ENCODE measurements at regions not wholly inside any gene's neighbourhood (a gene's known extent, or its start where the extent isn't known, plus 50 kb on each side); places are given as distances from the start of the nearest gene placed in this dataset.

DNA sequence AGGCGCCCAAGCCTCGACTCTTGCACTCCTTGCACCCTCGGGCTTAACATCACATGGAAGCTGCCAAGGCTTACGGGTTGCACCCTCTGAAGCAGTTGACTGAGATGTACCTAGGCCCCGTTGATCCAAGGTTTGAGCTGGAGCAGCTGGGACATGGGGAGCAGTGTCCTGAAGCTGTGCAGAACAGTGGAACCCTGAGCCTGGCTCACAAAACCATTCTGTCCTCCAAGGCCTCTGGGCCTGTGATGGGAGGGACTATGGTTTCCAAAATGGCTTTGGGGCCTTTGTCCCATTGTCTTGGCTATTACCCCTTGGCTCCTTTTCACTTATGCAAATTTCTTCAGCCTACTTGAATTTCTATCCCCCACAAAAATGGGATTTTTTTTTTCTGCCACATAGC, 454.0 kb downstream of the PIK3C3 start:
- DNase-seq, result no peak

DNA sequence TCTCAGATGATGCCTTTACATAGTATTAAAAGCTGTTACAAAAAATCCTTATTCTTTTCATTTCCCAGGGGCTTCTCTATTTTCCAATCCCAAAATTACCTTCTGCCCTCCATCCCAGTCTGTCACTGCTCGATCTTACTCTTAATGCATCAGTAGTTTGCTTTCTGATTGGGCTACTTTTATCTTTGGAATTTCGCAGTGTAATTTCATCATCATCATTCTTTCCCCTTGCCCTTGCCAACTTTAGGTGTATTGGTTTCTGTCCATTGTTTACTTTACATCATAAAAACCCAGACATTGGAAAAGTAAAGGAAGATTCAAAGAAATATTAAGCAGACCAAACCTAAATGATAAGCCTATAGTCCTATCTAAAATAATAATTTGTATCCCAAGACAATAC, 457.2 kb downstream of the PIK3C3 start:
- DNase-seq, result no peak

DNA sequence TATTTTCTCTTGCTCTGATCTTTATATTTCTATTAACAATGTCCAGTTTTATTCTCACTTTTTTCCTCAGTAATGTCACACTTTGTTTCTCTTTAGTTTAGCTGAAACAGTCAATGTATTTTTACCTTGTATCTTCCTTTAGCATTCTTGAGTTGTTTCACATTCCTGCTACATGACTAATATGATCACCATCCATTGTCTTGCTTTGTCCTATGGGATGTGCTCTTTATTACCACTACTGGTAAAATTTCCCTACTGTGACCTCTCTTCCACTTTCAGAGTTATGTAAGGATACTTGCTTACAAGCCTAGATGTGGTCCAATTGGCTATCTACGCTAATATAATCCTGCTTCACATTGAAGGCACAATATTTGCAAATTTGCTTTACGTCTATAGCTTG, 457.9 kb downstream of the PIK3C3 start:
- peak; percentile 26 for DNase-seq

DNA sequence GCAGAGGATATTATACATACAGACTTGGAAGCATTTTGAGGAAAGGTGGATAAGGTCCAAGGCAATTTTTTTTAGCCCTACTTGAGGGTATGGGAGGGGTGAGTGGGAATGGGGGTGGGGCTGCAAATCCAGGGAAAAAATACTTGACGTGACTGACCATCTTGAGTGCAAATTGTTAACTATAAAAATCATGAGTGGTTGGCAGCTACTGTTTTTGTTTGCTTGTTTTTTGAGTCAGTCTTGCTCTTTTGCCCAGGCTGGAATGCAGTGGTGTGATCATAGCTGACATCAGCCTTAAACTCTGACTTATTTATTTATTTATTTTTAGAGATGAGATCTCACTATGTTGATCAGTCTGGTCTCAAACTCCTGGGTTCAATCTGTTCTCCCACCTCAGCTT, 458.8 kb downstream of the PIK3C3 start:
- DNase-seq, result peak; percentile 18

DNA sequence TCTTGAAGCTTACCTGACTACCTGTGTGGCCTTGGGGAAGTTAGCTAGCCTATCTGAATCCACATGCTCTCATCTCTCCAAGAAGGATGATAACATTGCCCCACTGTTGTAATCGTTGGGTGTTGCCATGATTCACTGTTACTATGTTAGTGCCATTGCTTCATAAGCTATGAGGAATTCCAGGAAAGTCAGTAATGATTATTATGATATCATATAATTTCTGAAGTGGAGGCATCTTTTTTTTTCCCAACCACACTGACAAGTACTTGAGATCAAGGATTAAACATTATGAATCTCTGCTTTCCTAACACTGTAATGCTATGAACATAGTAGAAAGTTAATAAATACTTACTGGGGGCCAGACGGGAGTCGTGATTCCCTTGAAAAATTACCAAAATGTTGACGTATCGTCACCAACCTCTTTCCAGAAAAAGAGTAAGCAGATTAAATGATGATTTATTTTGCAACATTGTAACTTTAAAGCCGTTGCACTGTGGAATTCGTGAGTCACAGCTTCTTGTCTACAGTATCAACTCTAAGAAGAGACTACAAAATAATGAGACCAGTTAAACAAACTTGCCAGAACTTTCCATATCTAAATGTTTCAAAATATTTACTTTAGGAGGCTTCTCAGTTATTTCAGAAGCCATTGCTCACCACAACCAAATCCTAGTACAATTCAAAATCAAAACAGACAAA, 459.9 kb downstream of the PIK3C3 start:
- DNase-seq, result peak; percentile 45

DNA sequence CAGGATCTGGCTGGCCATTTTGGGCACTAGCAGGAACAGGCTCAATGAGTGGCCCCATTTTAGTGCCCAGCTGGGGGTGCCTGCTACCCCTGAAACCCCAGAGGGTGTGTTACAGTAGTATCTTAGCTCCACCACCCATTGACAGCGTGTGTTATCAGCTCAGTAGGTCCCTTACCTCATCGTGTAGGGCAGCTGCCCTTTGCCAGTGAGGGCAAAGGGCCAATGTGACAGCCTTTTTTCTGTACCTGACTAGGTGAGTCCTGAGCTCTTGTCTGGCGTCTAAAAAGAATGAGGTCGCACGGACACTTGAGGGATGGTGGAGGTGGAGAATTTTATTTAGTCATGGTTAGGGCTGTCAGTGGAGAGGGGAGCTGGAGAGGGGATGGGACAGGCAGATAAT, 462.2 kb downstream of the PIK3C3 start:
- DNase-seq, result no peak

DNA sequence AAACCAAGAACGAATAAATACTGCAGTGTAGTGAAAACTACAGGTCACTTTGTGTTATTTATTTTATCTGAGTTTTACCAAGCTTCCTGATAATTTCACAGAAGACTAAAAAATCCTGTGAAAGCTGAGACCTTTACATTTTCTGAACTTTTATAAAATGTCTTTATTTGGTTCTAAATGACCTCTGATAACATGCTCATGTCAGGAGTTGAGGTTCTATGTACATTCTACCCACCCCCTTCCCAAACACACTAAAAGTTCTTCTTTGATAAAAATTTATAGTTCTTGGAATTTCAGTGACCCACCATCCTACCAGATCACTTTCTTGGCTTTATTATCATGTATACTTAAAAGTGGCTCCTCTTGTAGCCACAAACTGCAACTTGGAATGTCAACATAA, 463.1 kb downstream of the PIK3C3 start:
- no peak for DNase-seq

DNA sequence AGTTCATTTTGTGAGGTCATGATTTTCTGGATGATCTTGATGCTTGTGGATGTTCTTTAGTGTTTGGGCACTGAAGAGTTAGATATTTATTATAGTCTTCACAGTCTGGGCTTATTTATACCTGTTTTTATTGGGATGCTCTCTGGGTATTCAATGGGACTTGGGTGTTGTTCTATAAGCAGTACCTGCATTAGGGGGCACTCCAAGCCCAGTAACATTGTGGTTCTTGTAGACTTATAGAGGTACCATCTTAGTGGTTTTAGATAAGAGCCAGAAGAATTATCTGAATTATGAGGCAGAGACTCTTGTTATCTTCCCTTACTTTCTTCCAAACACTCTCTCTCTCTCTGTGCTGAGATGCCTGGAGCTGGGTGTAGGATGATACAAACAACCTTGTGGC, 470.0 kb downstream of the PIK3C3 start:
- DNase-seq, result no peak

DNA sequence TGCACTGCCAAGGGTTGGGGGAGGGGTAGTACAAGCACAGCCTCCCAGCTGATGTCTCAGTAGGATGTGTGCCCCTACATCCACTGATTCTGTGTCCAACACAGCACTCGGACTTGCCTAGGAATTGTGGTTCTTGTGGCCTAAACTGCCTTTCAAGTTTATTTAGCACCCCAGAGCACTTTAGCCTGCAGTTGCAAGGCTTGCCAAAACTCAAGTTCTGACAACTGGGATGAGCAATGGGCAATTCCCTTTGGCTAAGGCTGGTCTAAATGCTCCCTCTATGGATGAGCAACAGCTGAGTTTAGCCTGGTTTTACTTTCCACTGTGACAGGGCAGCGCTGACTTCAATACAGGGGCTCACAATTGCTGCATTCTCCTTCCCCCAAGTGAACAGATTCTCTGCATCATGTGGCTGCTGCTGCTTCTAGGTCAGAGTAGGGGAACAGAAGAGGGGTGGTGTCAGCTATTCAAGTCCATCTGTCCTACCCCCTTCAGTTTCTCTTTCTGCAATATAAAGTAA, 471.5 kb downstream of the PIK3C3 start:
- no peak for DNase-seq

DNA sequence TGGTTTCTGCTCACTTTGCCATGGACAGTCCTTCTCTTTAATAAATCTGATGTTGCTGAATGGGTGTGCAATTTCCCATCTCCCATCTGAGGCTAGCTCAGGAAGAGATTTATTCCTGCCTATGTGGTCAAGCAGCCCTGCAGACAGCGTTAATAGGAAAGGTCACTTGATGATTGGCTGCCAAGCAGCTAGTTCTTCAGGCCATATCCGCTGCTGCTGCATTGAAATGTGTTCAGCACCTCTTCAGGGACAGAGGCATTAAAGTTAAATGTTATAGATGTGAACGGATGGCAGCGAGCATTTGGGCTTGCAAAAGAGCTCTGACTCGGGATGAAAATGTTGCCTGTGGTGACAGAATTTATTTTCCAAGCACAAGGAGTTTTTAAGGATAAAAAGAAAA, 474.2 kb downstream of the PIK3C3 start:
- DNase-seq, result no peak

DNA sequence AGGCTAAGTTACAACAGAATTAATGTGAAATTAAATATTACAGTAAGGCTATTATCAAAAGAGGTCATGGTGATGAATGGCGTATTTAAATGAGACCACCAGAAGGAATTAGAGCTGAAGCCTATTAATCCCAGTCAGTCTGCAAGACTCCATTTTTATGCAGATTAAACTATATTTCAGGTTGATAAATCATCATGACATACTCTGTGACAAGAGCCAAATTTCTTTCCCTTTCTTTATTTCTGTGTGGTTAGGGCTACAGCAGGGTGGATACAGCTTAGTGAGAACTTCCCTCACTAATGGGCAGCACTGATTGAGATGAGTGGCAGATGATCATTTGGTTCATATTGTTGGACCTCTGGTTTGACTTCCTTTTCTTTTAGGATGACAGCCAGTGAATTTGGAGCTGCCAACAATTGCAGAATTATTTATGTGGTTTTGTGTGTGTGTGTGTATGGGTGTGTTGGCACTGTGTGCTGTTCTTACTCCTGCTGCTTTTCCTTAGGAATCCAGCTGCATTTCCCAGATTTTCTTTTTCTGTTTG, 481.3 kb downstream of the PIK3C3 start:
- DNase-seq, result no peak

DNA sequence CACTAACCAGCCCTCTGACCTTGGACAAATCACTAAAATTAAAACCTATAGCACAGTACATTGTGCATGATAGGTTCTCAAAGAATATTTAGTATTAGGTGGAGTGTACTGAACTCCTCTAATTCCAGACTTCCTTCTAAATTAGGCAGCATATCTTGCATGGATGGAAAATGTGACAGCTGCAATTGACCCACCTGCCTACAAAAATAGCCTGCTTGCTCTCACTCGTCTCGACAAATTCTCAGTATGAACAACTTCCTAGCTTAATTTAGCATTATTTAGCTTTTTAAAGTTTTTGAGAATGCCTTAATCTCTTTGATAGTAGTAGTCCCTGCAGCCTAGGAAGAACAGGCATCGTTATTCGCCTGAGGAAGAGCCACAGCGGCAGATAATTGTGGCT, 482.0 kb downstream of the PIK3C3 start:
- DNase-seq, result no peak

DNA sequence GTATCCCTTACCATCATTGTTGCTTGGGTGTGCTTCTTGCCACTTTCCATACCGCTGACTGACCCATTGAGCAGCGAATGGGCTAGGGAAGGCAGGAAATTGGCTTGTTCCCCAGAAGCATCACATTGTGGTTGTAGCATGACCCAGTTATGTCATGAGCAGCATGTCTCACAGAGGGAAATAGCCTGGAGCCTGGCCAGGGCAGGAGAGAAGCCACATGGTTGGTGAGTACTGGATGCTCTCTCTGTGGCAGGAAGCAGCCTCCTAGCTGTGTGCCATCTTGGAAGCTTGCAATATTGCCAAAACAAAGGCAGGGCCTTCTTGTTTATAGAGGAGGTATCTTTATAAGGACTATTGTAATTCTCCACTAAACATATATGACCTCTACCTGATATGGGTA, 482.6 kb downstream of the PIK3C3 start:
- peak; percentile 7 for DNase-seq

DNA sequence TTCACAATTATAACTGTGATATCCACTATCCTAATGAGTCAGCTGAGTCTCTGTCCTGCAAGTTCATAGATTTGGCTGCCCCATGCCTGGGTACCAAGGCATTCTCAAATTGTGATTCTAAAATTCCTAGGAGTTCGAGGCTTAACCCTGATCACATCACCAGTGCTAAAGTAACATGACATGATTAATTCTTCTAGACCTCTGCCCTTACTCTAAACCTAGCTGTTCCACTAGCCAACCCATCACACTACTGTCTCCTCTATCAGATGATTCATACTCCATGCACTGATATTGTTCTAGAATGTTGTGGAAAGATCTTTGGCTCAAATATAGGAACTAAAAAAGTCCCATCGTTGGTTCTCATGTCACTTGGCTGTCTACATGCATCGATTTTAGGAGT, 487.6 kb downstream of the PIK3C3 start:
- no peak for DNase-seq

DNA sequence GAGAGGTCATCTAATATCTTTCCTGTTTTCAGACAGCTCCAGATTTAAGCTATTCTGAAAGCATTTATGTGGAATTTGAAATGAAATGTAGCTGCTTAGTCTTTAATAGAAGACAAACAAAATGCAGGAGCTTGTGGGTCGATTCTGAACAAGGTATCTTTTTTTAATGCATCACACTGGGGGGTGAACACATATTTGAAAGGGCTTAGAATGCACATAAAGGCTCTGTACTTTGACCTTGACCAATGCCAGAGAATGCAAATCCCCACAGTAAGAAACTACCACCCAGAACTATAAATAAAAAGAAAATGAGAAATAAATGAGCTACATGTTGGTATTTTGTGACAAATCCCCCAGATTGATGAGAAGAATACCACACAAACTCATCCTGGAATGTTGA, 489.3 kb downstream of the PIK3C3 start:
- DNase-seq, result no peak

DNA sequence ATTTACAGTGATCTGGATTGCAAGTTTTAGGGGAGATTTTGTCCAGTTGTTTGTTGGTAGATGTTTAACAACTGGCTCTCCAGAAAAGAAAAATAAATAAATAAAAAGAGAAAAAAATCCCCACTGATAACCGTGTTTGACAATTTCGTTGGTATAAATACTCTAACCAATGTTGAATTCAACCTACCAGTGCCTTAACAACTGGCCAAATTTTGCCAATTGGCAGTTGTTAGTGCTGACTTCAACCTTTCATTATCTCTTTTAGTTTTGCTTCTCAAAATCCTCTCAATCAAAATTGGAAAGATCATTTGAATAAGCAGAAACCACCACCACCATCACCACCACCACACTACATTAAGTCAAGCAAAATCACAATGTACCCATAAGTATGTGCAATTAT, 490.3 kb downstream of the PIK3C3 start:
- no peak for DNase-seq

DNA sequence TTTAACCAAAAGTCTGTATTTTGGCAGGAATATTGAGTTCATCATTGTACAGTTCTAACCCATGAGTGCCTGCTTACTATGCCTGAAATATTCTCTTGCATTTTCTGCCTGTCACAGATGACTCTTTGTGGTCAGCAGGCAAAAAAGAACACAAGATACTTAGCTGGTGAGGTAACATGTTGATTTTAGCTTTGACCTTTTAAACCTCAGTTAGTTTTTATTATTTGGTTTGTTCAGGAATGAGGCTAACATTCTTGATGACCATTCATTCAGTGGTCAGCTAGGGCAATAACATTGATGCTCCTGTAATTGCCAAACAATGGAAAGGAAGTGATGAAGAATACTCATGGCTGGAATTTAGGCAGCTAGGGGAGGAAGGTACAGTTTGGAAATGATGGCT, 491.2 kb downstream of the PIK3C3 start:
- DNase-seq, result peak; percentile 72

DNA sequence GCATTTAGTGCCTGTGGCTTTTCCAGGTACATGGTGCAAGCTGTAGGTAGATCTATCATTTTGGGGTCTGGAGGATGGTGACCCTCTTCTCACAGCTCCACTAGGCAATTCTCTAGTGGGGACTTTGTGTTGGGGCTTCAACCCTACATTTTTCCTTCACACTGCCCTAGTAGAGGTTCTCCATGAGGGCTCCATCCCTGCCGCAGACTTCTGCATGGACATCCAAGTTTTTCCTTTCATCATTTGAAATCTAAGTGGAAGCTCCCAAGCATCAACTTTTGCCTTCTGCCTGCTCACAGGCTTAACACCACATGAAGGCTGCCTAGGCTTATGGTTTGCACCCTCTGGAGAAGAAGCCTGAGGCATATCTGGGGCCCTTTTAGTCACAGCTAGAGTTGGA, 492.7 kb downstream of the PIK3C3 start:
- DNase-seq, result no peak

DNA sequence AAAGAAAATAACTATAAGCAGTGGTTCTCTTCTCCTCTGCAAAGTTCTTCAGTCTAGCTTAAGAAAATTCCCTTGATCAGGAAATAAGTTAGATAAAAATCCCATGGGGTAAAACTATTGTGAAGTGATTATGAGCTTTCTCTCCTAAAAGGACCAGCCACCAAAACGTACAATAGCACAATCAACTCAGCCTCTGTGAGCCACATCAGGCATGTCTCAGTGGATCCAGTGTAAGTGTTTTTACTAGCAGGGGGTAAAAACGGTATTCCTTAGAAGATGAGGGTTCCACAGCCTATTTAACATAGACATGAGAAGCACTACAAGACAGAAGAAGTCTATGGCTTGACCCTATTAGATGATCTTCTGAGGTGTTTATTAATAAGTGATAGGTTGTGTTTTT, 503.2 kb downstream of the PIK3C3 start:
- no peak for DNase-seq

DNA sequence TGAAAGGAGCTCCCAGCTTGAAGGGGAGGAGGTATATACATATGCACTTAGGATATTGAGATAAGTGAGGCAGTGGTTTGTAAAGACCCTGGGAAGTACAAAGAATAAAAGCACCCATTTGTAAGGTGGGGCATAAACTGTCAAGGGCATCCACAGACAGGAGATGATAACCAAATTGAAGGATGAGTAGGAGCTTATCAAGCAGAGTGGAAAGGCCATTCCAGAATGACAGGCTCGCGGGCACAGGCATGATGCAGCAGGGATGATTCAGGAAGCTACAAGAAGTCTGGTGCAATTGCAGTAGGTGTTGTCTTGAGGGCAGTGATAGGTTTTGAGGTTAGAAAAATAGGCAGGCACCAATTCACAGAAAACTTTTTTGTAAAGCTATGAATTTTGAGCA, 504.8 kb downstream of the PIK3C3 start:
- DNase-seq, result no peak

DNA sequence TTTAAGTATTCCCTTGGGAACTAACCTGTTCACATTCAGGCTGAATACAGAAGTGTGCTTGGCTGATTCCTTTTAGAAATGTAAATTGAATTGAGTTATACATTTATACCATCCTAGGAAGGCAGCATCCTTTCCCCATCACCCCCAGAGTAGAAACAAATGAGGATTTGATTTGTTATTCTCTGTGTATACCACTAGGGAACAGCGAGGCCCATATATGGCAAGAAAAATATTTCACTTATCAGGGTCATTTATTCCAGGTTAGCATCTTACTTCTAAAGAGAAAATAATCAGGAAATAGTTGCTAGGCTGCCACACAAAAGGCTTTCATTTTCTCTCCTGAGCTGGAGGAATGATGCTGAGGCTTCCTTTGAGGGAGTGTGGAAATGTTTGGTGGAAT, 516.9 kb downstream of the PIK3C3 start:
- no peak for DNase-seq

DNA sequence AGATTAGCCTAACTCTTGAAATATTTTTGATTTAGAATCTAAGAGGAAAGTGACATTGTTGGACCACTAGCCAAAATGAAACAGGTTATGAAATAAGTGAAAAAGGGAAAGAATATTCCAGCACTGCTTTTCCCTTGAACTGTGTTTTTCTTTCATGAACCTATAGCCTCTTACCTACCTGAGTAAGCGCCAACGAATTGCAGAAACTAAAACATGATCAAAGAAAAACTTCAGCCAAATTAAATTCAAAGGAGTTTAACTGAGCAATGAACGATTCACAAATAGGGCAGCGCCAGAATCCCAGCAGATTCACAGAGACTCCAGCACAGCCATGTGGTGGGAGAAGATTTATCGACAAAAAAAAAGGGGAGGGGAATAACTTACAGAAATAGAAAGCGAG, 518.6 kb downstream of the PIK3C3 start:
- no peak for DNase-seq

DNA sequence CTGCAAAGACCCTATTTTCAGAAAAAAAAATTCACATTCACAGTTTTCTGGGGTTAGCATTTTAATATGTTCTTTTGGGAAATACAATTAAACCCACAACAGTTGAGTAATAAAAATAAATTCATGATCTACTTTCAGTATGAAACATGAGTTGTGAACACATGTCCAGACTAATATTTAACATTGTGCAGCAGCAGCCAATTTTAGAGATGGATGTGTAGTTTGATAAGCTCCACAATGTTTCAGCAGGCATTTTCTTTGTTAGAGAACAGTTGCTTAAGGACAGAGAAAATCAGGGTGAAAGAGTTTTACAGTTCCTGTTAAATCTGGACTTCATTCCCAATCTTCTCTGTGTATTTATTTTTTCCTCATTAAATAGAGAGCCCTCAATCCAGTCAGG, 519.5 kb downstream of the PIK3C3 start:
- no peak for DNase-seq

DNA sequence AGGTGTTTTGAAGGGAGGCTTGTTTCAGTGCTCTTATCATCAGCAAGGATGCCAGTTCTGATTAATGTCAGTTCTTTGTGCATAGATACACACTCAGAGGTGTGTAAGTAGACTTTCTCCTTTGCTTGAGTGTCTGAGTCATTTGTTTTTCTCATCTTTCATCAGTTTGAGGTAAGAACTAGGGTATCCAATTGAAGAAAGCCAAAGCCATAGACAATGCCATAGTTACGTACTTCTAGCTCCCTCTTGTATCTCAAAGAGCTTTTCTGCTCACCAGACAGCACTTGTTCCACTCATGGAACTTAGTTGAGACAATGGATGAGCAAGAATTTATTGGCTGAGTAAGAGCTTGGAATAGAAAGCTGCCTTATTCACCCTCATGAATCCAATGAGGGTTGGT, 520.1 kb downstream of the PIK3C3 start:
- no peak for DNase-seq

DNA sequence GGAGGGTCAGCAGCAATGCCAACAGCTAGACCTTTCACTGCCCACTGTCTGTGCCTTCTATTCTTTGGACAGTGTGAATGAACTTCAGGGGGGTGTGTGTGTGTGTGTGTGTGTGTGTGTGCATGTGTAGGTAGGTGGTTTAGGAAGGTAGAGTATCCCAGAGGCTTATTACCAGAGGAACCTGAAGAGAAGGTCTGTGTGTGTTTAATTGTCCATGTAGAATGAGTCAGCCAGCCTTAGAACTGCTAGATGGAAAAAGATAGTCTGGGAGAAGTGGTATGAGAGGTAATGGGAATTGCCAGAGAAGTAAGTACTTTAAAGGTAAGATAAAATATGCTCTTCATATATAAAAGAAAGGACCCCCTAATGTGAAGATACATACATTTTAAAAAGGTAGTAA, 522.2 kb downstream of the PIK3C3 start:
- no peak for DNase-seq

Data from fibroblast of skin of back (primary cell).